HepG2 (cell line): ENCODE measurements at regions not wholly inside any gene's neighbourhood (a gene's known extent, or its start where the extent isn't known, plus 50 kb on each side); places are given as distances from the start of the nearest gene placed in this dataset.

ENCODE experiments used
- ATAC-seq: fragments of 200-7000 bp; cut with Tn5 transposase; 3 replicates; pipeline ENCODE4 v1.9.1; 2020; ENCODE audit warnings: mild to moderate bottlenecking, moderate library complexity
- BruUV-seq: library from RNA; stranded (reverse); fragments of 400-500 nt; replicated peaks from 2 replicates; lab custom pipeline; 2021; lab: Mats Ljungman, UMichigan
- CTCF ChIA-PET: fragments of 300-600 bp; formaldehyde crosslinking; extraction: SDS; loops from one replicate; lab custom pipeline; 2021; ENCODE audit warnings: low total read pairs, inconsistent platforms, low intra/inter-chr PET ratio; lab: Yijun Ruan, JAX
- POLR2A ChIA-PET: fragments of 350-600 bp; sonication (Branson Sonifier 250); formaldehyde crosslinking; loops from one replicate; lab custom pipeline; 2020; ENCODE audit warnings: antibody characterized with exemption, inconsistent platforms; lab: Yijun Ruan, JAX
- DNase-seq: peaks from one replicate; pipeline ENCODE4 v3.0.0-alpha.2; 2015; ENCODE audit warnings: low spot score
- FAIRE-seq: peaks from 3 replicates; lab custom pipeline; 2011; peaks lifted over from hg19 to GRCh38; lab: Jason Lieb, UNC
- H2AFZ ChIP-seq: one replicate; pipeline ENCODE4 v1.6.1; 2011; ENCODE audit warnings: low read length, inconsistent platforms
- H3K27ac ChIP-seq: fragments of 300-600 bp; 3 replicates; pipeline ENCODE4 v1.8.0; 2011; ENCODE audit warnings: mixed run types, mild to moderate bottlenecking, mixed read lengths, low read length, inconsistent platforms; ENCODE audit not compliant: insufficient read depth; ENCODE audit errors: extremely low read length
- H3K27me3 ChIP-seq, 2 experiments: fragments of 200-600 bp in 1 of 2; 2 replicates in 1 of 2; 3 replicates in 1 of 2; pipeline versions ENCODE4 v1.6.0 to v1.8.0; 2011; ENCODE audit warnings: low read length in 2 of 2, mild to moderate bottlenecking in 2 of 2, moderate library complexity in 2 of 2, inconsistent platforms in 1 of 2; ENCODE audit not compliant: insufficient read depth in 2 of 2, control insufficient read depth in 1 of 2
- H3K36me3 ChIP-seq, 2 experiments: fragments of 200-600 bp in 1 of 2; replicated peaks in 1 of 2; 2 replicates in 1 of 2; 3 replicates in 1 of 2; pipeline versions ENCODE4 v1.5.1 to v1.8.0; 2011; ENCODE audit warnings: low read length in 2 of 2, inconsistent platforms in 1 of 2; ENCODE audit not compliant: insufficient read depth in 2 of 2, control insufficient read depth in 1 of 2
- H3K4me1 ChIP-seq: 2 replicates; pipeline ENCODE4 v1.5.1; 2012; ENCODE audit warnings: low read length, inconsistent platforms; ENCODE audit not compliant: insufficient read depth
- H3K4me2 ChIP-seq: 2 replicates; pipeline ENCODE4 v1.6.0; 2011; ENCODE audit warnings: low read depth, low read length, inconsistent platforms
- H3K4me3 ChIP-seq, 3 experiments: fragments of 200-600 bp in 1 of 3; sonication (generic), shearing (Covaris generic) in 1 of 3; replicated peaks in 1 of 3; 2 replicates each; pipeline ENCODE4 v1.5.1; 2011 to 2016; ENCODE audit warnings: low read length in 3 of 3, inconsistent platforms in 2 of 3, low read depth in 2 of 3, mild to moderate bottlenecking in 2 of 3, control low read depth in 1 of 3, mixed read lengths in 1 of 3; ENCODE audit not compliant: insufficient read depth in 1 of 3
- H3K79me2 ChIP-seq: one replicate; pipeline ENCODE4 v1.6.1; 2011; ENCODE audit warnings: low read length, inconsistent platforms; ENCODE audit not compliant: insufficient read depth
- H3K9ac ChIP-seq: 2 replicates; pipeline ENCODE4 v1.6.0; 2011; ENCODE audit warnings: mild to moderate bottlenecking, low read depth, low read length, inconsistent platforms; ENCODE audit not compliant: insufficient read depth
- H3K9me3 ChIP-seq: 2 replicates; pipeline ENCODE4 v1.5.1; 2012; ENCODE audit warnings: mild to moderate bottlenecking, low read length
- H4K20me1 ChIP-seq: 2 replicates; pipeline ENCODE4 v1.6.0; 2011; ENCODE audit warnings: inconsistent platforms, mild to moderate bottlenecking, low read length, moderate library complexity; ENCODE audit not compliant: insufficient read depth
- FOXA3 ChIP-seq: IDR thresholded peaks from 2 replicates; pipeline ENCODE4 v1.6.1; 2016; ENCODE audit warnings: missing genetic modification reagents, missing compliant biosample characterization
- HOXA9 ChIP-seq: sonication (generic); formaldehyde crosslinking; IDR thresholded peaks from 2 replicates; pipeline ENCODE4 v1.8.1; 2022; ENCODE audit warnings: missing genetic modification reagents, mild to moderate bottlenecking, moderate library complexity, borderline replicate concordance
- IRF9 ChIP-seq: sonication (generic); formaldehyde crosslinking; IDR thresholded peaks from 2 replicates; pipeline ENCODE4 v1.8.0; 2022; ENCODE audit warnings: missing genetic modification reagents, mild to moderate bottlenecking, borderline replicate concordance
- NR3C1 ChIP-seq: sonication (generic); formaldehyde crosslinking; IDR thresholded peaks from 2 replicates; pipeline ENCODE4 v1.4.0; 2020; ENCODE audit warnings: missing genetic modification reagents
- STAT5B ChIP-seq: sonication (generic); formaldehyde crosslinking; IDR thresholded peaks from 2 replicates; pipeline ENCODE4 v1.4.0; 2020; ENCODE audit warnings: missing genetic modification reagents
- ZBTB21 ChIP-seq: sonication (generic); formaldehyde crosslinking; IDR thresholded peaks from 2 replicates; pipeline ENCODE4 v1.4.0; 2020; ENCODE audit warnings: missing genetic modification reagents
- ZNF768 ChIP-seq: sonication (generic); formaldehyde crosslinking; IDR thresholded peaks from 2 replicates; pipeline ENCODE4 v1.4.0; 2020; ENCODE audit warnings: missing genetic modification reagents
- ZNF83 ChIP-seq: sonication (generic); formaldehyde crosslinking; IDR thresholded peaks from 2 replicates; pipeline ENCODE4 v1.4.0; 2020; ENCODE audit warnings: missing genetic modification reagents, mild to moderate bottlenecking, borderline replicate concordance
- WGBS: methylation state at CpG from one replicate; pipeline ENCODE4 v1.1.6; 2017; ENCODE audit warnings: low lambda C conversion rate; 5-methylcytosine and 5-hydroxymethylcytosine counted together
- in situ Hi-C: cut with HindIII; loops from 2 replicates; pipeline ENCODE4 v1.10.0; 2017; ENCODE audit warnings: low pct_unique_long_range_greater_than_20kb; ENCODE audit not compliant: extremely low pct_ligation_motif_present
- intact Hi-C: fragments of 100-400 bp; cut with micrococcal nuclease; formaldehyde crosslinking; loops from one replicate; pipeline ENCODE4 v1.10.0; 2022; ENCODE audit not compliant: unreplicated experiment
- TF ChIP-seq, protein P1 (sequence below): sonication (generic); formaldehyde crosslinking; IDR thresholded peaks from 2 replicates; pipeline ENCODE4 v1.5.0; 2020; ENCODE audit warnings: mild to moderate bottlenecking, missing genetic modification reagents
- TF ChIP-seq, protein P2 (sequence below): sonication (generic); formaldehyde crosslinking; IDR thresholded peaks from 2 replicates; pipeline ENCODE4 v1.4.0; 2020; ENCODE audit warnings: mild to moderate bottlenecking, low read depth, missing genetic modification reagents
- TF ChIP-seq, protein P3 (sequence below): sonication (generic); formaldehyde crosslinking; IDR thresholded peaks from 2 replicates; pipeline ENCODE4 v1.4.0; 2020; ENCODE audit warnings: missing genetic modification reagents

- in situ Hi-C loops (loop anchor here (25.0 kb wide), 1 partner anchor 798 kb away; no protein-coding TSS in a partner anchor), intact Hi-C loops (no loop called here)
- POLR2A ChIA-PET: no interaction called here
- no peak overlapping the region for H2AFZ ChIP-seq
- H3K4me2 ChIP-seq: no peak overlapping the region
- CTCF ChIA-PET: no interaction called here
- H3K4me3 ChIP-seq: no peak overlapping the region
- DNase-seq (no peak), FAIRE-seq (no peak), ATAC-seq (no peak)
- H3K27ac ChIP-seq: no peak overlapping the region
- no peaks in the 10 kb centered on the region for H3K79me2 ChIP-seq
- H3K27me3 ChIP-seq: no peaks in the 10 kb centered on the region
- H3K9ac ChIP-seq: no peak overlapping the region
- no peaks in the 10 kb centered on the region for H3K36me3 ChIP-seq
- H3K9me3 ChIP-seq: no peaks in the 10 kb centered on the region
- no peaks in the 10 kb centered on the region for H3K4me1 ChIP-seq
- BruUV-seq: no TSS peak
- TF ChIP-seq STAT5B (no peak), ZBTB21 (CRISPR knock-in tag) (no peak), HOXA9 (no peak), NR3C1 (no peak), ZNF83 (CRISPR knock-in tag) (no peak), IRF9 (CRISPR knock-in tag) (no peak), ZNF768 (CRISPR knock-in tag) (no peak), FOXA3 (CRISPR knock-in tag) (no peak)
- TF ChIP-seq, protein P1, sequence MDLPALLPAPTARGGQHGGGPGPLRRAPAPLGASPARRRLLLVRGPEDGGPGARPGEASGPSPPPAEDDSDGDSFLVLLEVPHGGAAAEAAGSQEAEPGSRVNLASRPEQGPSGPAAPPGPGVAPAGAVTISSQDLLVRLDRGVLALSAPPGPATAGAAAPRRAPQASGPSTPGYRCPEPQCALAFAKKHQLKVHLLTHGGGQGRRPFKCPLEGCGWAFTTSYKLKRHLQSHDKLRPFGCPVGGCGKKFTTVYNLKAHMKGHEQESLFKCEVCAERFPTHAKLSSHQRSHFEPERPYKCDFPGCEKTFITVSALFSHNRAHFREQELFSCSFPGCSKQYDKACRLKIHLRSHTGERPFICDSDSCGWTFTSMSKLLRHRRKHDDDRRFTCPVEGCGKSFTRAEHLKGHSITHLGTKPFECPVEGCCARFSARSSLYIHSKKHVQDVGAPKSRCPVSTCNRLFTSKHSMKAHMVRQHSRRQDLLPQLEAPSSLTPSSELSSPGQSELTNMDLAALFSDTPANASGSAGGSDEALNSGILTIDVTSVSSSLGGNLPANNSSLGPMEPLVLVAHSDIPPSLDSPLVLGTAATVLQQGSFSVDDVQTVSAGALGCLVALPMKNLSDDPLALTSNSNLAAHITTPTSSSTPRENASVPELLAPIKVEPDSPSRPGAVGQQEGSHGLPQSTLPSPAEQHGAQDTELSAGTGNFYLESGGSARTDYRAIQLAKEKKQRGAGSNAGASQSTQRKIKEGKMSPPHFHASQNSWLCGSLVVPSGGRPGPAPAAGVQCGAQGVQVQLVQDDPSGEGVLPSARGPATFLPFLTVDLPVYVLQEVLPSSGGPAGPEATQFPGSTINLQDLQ (CRISPR knock-in tag): no peak
- TF ChIP-seq, protein P2, sequence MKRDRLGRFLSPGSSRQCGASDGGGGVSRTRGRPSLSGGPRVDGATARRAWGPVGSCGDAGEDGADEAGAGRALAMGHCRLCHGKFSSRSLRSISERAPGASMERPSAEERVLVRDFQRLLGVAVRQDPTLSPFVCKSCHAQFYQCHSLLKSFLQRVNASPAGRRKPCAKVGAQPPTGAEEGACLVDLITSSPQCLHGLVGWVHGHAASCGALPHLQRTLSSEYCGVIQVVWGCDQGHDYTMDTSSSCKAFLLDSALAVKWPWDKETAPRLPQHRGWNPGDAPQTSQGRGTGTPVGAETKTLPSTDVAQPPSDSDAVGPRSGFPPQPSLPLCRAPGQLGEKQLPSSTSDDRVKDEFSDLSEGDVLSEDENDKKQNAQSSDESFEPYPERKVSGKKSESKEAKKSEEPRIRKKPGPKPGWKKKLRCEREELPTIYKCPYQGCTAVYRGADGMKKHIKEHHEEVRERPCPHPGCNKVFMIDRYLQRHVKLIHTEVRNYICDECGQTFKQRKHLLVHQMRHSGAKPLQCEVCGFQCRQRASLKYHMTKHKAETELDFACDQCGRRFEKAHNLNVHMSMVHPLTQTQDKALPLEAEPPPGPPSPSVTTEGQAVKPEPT (CRISPR knock-in tag): no peak
- TF ChIP-seq, protein P3, sequence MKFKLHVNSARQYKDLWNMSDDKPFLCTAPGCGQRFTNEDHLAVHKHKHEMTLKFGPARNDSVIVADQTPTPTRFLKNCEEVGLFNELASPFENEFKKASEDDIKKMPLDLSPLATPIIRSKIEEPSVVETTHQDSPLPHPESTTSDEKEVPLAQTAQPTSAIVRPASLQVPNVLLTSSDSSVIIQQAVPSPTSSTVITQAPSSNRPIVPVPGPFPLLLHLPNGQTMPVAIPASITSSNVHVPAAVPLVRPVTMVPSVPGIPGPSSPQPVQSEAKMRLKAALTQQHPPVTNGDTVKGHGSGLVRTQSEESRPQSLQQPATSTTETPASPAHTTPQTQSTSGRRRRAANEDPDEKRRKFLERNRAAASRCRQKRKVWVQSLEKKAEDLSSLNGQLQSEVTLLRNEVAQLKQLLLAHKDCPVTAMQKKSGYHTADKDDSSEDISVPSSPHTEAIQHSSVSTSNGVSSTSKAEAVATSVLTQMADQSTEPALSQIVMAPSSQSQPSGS (CRISPR knock-in tag): no peak
- WGBS: 5% methylated on average over 1 of the region's 1 CpG
- H4K20me1 ChIP-seq: no peaks in the 10 kb centered on the region
These were observed 220.1 kb upstream of the PIK3C3 start for GRCh38 chr18:41734917-41735316.
